ENCODE measurements at regions not wholly inside any gene's neighbourhood (a gene's known extent, or its start where the extent isn't known, plus 50 kb on each side); places are given as distances from the start of the nearest gene placed in this dataset.

DNA sequence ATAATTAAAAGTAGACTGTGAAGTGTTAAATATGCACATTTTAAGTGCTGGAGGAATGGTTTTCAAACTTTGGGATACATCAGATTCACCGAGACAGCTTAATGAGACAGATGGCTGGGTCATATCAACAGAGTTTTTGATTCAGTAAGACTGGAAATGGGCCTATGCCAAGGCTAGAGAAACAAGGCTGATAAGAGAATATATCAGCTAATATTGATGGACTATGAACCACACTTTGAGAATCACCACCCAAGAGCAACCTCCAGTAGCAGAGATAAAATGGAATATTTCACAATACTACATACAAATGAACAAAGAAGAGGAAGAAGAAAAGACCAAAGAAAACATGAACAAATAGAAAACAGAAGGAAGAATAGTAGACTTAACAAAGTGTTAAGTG is 450.2 kb upstream of the KLHL29 start:
- H3K9ac ChIP-seq (ENCODE audit: low read depth in 1 of 2, low read length in 2 of 2) = no peak overlapping the region
- H3K27ac ChIP-seq (ENCODE audit: low read depth in 2 of 2, low read length in 2 of 2) = no peak overlapping the region
- peaks cover 0 to 8% of the 10 kb centered on the region in 2 donors for H3K4me1 ChIP-seq (ENCODE audit: control insufficient read depth in 2 of 2, insufficient read depth in 2 of 2, low read length in 2 of 2)
- H3K36me3 ChIP-seq (ENCODE audit: control insufficient read depth in 2 of 2, insufficient read depth in 2 of 2, low read length in 2 of 2) = no peaks in the 10 kb centered on the region
- no peaks in the 10 kb centered on the region for H3K27me3 ChIP-seq (ENCODE audit: control insufficient read depth in 2 of 2, insufficient read depth in 2 of 2, low read length in 2 of 2)
- no peak overlapping the region for H3K4me3 ChIP-seq (ENCODE audit: low read length in 2 of 2)
- H3K9me3 ChIP-seq (ENCODE audit: control insufficient read depth in 2 of 2, low read length in 2 of 2) = no peaks in the 10 kb centered on the region

DNA sequence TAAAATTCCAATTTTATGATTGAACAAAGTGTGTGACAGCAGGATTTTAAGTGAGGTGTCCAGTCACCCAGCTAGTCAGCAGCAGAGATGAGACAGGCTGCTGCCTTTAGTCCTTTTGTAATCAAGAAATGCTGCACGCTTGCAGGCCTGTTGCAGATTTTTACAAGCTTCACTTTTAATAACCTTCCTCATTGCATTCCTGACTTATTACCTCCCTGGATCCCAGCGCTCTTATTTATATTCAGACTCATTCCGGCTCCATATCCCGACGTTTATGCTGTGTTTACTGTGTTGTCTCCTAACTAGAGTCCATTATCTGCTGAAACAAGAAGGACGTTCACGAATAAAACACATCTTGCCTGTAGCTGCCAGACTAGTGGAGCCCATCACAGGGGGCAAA is 442.5 kb upstream of the KLHL29 start:
- peaks cover 0 to 6% of the 10 kb centered on the region in 2 donors for H3K4me1 ChIP-seq (ENCODE audit: control insufficient read depth in 2 of 2, insufficient read depth in 2 of 2, low read length in 2 of 2)
- H3K9ac ChIP-seq (ENCODE audit: low read depth in 1 of 2, low read length in 2 of 2) = no peak overlapping the region
- no peak overlapping the region for H3K4me3 ChIP-seq (ENCODE audit: low read length in 2 of 2)
- H3K36me3 ChIP-seq (ENCODE audit: control insufficient read depth in 2 of 2, insufficient read depth in 2 of 2, low read length in 2 of 2) = no peaks in the 10 kb centered on the region
- no peaks in the 10 kb centered on the region for H3K27me3 ChIP-seq (ENCODE audit: control insufficient read depth in 2 of 2, insufficient read depth in 2 of 2, low read length in 2 of 2)
- H3K27ac ChIP-seq (ENCODE audit: low read depth in 2 of 2, low read length in 2 of 2) = no peak overlapping the region
- no peaks in the 10 kb centered on the region for H3K9me3 ChIP-seq (ENCODE audit: control insufficient read depth in 2 of 2, low read length in 2 of 2)

DNA sequence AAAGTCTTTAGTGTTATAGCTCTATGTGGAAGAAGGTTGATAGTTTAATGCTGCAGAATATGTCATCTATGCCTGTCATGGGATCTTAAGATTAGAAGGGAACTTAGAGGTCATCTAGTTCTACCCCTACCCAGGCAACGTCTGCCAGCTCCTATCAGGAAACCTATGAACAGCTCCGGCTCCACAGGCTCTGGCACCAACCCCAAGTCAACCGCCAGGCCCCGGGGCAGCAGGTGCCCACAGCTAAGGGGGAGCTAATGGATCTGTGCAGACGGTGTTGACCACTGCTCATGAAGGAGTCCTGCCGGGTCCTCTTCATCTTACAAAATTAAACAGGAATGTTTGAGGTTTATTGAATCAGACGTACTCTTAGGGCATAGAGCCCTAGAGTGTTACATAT is 440.8 kb upstream of the KLHL29 start:
- no peak overlapping the region for H3K4me3 ChIP-seq (ENCODE audit: low read length in 2 of 2)
- H3K9me3 ChIP-seq (ENCODE audit: control insufficient read depth in 2 of 2, low read length in 2 of 2) = no peaks in the 10 kb centered on the region
- H3K9ac ChIP-seq (ENCODE audit: low read depth in 1 of 2, low read length in 2 of 2) = no peak overlapping the region
- no peaks in the 10 kb centered on the region for H3K36me3 ChIP-seq (ENCODE audit: control insufficient read depth in 2 of 2, insufficient read depth in 2 of 2, low read length in 2 of 2)
- H3K4me1 ChIP-seq (ENCODE audit: control insufficient read depth in 2 of 2, insufficient read depth in 2 of 2, low read length in 2 of 2) = peaks cover 0 to 6% of the 10 kb centered on the region in 2 donors
- H3K27me3 ChIP-seq (ENCODE audit: control insufficient read depth in 2 of 2, insufficient read depth in 2 of 2, low read length in 2 of 2) = no peaks in the 10 kb centered on the region
- H3K27ac ChIP-seq (ENCODE audit: low read depth in 2 of 2, low read length in 2 of 2) = no peak overlapping the region

DNA sequence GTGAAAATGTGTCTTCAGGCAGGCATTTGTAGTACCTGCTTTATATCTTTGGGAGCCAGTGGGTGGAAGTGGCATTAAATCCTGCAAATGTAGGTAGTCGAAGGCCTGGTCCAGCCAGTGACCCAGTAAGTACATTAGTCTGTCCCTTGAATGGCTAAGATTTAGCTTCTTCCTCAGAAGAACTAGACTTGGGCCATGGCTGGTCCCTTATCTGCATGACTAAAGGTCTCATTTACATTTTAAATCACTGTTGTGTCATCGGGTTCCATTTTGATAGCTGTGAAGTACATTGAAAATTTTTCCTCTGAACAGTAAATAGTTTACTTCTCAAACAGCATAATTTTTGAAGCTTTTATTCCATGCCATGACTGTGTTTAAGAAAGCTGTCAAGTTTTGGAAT is 438.4 kb upstream of the KLHL29 start:
- Histone ChIP-seq H3K36me3 (ENCODE audit: control insufficient read depth in 2 of 2, insufficient read depth in 2 of 2, low read length in 2 of 2) (no peaks in the 10 kb centered on the region), H3K27me3 (ENCODE audit: control insufficient read depth in 2 of 2, insufficient read depth in 2 of 2, low read length in 2 of 2) (no peaks in the 10 kb centered on the region), H3K9ac (ENCODE audit: low read depth in 1 of 2, low read length in 2 of 2) (no peak overlapping the region), H3K27ac (ENCODE audit: low read depth in 2 of 2, low read length in 2 of 2) (no peak overlapping the region), H3K9me3 (ENCODE audit: control insufficient read depth in 2 of 2, low read length in 2 of 2) (no peaks in the 10 kb centered on the region), H3K4me1 (ENCODE audit: control insufficient read depth in 2 of 2, insufficient read depth in 2 of 2, low read length in 2 of 2) (peaks cover 0 to 6% of the 10 kb centered on the region in 2 donors), H3K4me3 (ENCODE audit: low read length in 2 of 2) (no peak overlapping the region)

DNA sequence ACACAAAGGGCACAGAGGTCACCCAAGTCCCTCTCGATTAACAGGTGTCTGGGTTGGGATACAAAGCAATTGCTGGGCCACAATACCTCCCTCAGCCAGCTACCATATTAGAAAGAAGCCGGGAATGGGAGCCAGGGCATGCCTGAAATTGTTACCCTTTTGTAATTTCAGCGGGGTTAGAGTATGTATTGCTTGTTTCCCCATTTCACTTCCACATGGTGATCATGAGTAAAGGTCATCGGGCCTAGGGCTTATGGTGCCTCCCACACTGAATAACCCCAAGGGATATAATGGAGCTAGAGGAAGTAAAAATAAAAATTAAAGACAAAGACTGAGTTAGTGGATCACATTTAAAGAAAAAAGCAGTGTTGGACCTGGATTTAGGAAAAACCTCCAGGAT is 437.2 kb upstream of the KLHL29 start:
- Histone ChIP-seq H3K27ac (ENCODE audit: low read depth in 2 of 2, low read length in 2 of 2) (no peak overlapping the region), H3K36me3 (ENCODE audit: control insufficient read depth in 2 of 2, insufficient read depth in 2 of 2, low read length in 2 of 2) (no peaks in the 10 kb centered on the region), H3K4me1 (ENCODE audit: control insufficient read depth in 2 of 2, insufficient read depth in 2 of 2, low read length in 2 of 2) (no peaks in the 10 kb centered on the region), H3K9me3 (ENCODE audit: control insufficient read depth in 2 of 2, low read length in 2 of 2) (no peaks in the 10 kb centered on the region), H3K27me3 (ENCODE audit: control insufficient read depth in 2 of 2, insufficient read depth in 2 of 2, low read length in 2 of 2) (no peaks in the 10 kb centered on the region), H3K9ac (ENCODE audit: low read depth in 1 of 2, low read length in 2 of 2) (no peak overlapping the region), H3K4me3 (ENCODE audit: low read length in 2 of 2) (no peak overlapping the region)

DNA sequence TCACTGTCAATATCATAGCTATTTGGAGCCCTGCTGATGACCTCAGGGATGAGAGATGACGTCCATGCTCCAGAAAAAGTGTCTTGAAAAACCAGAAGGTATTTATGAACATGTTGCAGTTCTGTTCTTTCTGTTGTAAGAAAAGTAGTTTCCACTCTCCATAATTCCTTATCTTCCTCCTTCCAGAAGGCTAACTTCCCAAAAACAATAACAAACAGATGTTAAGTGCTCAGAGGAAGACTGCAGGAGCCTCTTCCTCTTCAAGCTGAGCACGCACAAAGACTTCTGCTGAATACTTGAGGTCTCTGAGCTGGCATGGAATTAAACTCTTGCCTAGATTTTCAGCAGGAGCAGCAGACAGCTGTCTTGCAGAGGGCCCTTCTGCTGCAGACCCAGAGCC is 434.5 kb upstream of the KLHL29 start:
- Histone ChIP-seq H3K9me3 (ENCODE audit: control insufficient read depth in 2 of 2, low read length in 2 of 2) (no peaks in the 10 kb centered on the region), H3K27ac (ENCODE audit: low read depth in 2 of 2, low read length in 2 of 2) (no peak overlapping the region), H3K36me3 (ENCODE audit: control insufficient read depth in 2 of 2, insufficient read depth in 2 of 2, low read length in 2 of 2) (no peaks in the 10 kb centered on the region), H3K4me3 (ENCODE audit: low read length in 2 of 2) (no peak overlapping the region), H3K27me3 (ENCODE audit: control insufficient read depth in 2 of 2, insufficient read depth in 2 of 2, low read length in 2 of 2) (no peaks in the 10 kb centered on the region), H3K4me1 (ENCODE audit: control insufficient read depth in 2 of 2, insufficient read depth in 2 of 2, low read length in 2 of 2) (no peaks in the 10 kb centered on the region), H3K9ac (ENCODE audit: low read depth in 1 of 2, low read length in 2 of 2) (no peak overlapping the region)

DNA sequence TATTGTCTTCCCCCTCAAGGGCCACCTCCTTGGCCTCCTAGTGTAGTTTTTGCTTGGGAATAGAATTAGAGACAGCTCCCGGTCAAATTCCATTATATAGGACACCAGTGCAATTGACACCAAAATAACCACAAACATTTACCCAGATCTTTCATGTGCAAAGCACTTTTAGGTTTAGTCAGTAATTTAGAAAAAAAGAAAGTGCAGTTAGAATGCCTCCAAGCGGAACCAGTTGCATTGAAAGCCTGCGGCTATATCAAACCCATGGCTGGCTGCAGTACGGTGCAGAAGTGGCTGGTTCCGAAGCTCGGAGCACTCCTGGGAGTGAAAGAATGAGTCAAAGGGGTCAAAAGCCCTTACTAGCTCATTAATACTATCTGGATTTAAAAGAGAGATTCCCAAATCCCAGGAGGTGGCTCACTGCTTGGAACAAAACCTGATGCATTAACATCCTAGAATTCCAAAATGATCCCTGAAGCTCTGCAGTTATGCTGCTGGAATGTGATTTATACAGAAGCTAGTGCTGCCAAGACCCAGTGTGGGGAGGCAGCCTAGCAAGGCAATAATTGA is 432.2 kb upstream of the KLHL29 start:
- H3K36me3 ChIP-seq (ENCODE audit: control insufficient read depth in 2 of 2, insufficient read depth in 2 of 2, low read length in 2 of 2) = no peaks in the 10 kb centered on the region
- H3K4me1 ChIP-seq (ENCODE audit: control insufficient read depth in 2 of 2, insufficient read depth in 2 of 2, low read length in 2 of 2) = no peaks in the 10 kb centered on the region
- no peak overlapping the region for H3K4me3 ChIP-seq (ENCODE audit: low read length in 2 of 2)
- no peaks in the 10 kb centered on the region for H3K9me3 ChIP-seq (ENCODE audit: control insufficient read depth in 2 of 2, low read length in 2 of 2)
- H3K27ac ChIP-seq (ENCODE audit: low read depth in 2 of 2, low read length in 2 of 2) = no peak overlapping the region
- no peak overlapping the region for H3K9ac ChIP-seq (ENCODE audit: low read depth in 1 of 2, low read length in 2 of 2)
- H3K27me3 ChIP-seq (ENCODE audit: control insufficient read depth in 2 of 2, insufficient read depth in 2 of 2, low read length in 2 of 2) = no peaks in the 10 kb centered on the region

DNA sequence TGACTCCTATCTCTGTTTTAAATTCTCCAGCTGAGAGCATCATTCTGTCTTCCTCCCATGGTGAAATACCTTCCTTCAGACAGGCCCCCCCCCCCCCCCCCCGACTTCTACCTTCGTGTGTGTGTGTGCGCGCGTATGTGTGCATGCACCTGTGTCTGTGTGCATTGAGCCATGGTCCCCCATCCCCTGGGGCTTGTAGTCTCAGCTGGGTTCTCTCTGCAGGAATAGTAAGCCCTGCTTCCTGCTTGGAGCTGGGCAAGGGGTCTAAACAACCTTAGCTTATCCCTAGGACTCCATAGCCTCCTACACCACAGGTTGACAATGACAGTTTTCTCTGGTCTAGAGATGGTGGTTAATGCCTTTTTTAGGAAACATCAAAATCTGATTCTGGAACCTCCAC is 427.5 kb upstream of the KLHL29 start:
- no peaks in the 10 kb centered on the region for H3K36me3 ChIP-seq (ENCODE audit: control insufficient read depth in 2 of 2, insufficient read depth in 2 of 2, low read length in 2 of 2)
- no peaks in the 10 kb centered on the region for H3K4me1 ChIP-seq (ENCODE audit: control insufficient read depth in 2 of 2, insufficient read depth in 2 of 2, low read length in 2 of 2)
- H3K4me3 ChIP-seq (ENCODE audit: low read length in 2 of 2) = no peak overlapping the region
- no peaks in the 10 kb centered on the region for H3K9me3 ChIP-seq (ENCODE audit: control insufficient read depth in 2 of 2, low read length in 2 of 2)
- H3K9ac ChIP-seq (ENCODE audit: low read depth in 1 of 2, low read length in 2 of 2) = no peak overlapping the region
- no peak overlapping the region for H3K27ac ChIP-seq (ENCODE audit: low read depth in 2 of 2, low read length in 2 of 2)
- H3K27me3 ChIP-seq (ENCODE audit: control insufficient read depth in 2 of 2, insufficient read depth in 2 of 2, low read length in 2 of 2) = no peaks in the 10 kb centered on the region

DNA sequence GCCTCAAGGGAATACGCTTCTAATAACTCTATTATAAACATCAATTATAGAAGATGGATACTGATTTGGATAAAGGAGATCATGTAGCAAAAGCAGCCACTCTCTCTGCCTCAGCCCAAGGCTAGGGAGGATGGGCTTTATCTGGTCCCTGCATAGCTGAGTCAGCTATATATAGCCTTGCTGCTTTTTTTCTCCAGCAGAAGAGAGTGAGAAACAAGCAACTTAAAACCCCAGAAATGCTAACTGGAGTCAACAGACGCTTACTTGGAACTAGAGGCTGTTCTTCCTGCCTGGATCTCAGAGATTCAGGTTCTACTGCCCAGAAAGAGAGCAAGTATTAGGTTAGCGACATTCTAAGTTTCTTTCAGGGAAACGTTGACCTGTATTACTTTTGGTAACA is 426.7 kb upstream of the KLHL29 start:
- no peak overlapping the region for H3K4me3 ChIP-seq (ENCODE audit: low read length in 2 of 2)
- no peak overlapping the region for H3K9ac ChIP-seq (ENCODE audit: low read depth in 1 of 2, low read length in 2 of 2)
- H3K4me1 ChIP-seq (ENCODE audit: control insufficient read depth in 2 of 2, insufficient read depth in 2 of 2, low read length in 2 of 2) = no peaks in the 10 kb centered on the region
- H3K9me3 ChIP-seq (ENCODE audit: control insufficient read depth in 2 of 2, low read length in 2 of 2) = no peaks in the 10 kb centered on the region
- H3K27ac ChIP-seq (ENCODE audit: low read depth in 2 of 2, low read length in 2 of 2) = no peak overlapping the region
- H3K27me3 ChIP-seq (ENCODE audit: control insufficient read depth in 2 of 2, insufficient read depth in 2 of 2, low read length in 2 of 2) = no peaks in the 10 kb centered on the region
- no peaks in the 10 kb centered on the region for H3K36me3 ChIP-seq (ENCODE audit: control insufficient read depth in 2 of 2, insufficient read depth in 2 of 2, low read length in 2 of 2)

DNA sequence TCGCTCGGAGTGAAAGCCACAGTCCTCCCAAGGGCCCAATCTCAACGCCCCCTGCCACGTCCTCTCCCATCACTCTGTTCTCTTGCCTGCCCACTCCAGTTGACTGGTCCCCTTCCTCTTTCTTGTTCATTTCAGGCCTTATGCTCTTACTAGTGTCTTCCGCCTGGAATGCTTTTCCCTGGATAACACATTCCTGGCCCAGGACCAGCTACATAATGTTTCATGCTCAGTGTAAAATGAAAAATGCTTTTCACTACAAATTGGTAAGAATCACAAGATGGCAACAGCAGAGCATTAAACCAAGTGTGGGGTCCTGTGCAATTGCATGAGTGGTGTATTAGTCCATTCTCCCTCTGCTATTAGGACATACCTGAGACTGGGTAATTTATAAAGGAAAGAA is 417.2 kb upstream of the KLHL29 start:
- no peak overlapping the region for H3K9ac ChIP-seq (ENCODE audit: low read depth in 1 of 2, low read length in 2 of 2)
- no peaks in the 10 kb centered on the region for H3K4me1 ChIP-seq (ENCODE audit: control insufficient read depth in 2 of 2, insufficient read depth in 2 of 2, low read length in 2 of 2)
- H3K27ac ChIP-seq (ENCODE audit: low read depth in 2 of 2, low read length in 2 of 2) = no peak overlapping the region
- no peaks in the 10 kb centered on the region for H3K27me3 ChIP-seq (ENCODE audit: control insufficient read depth in 2 of 2, insufficient read depth in 2 of 2, low read length in 2 of 2)
- H3K9me3 ChIP-seq (ENCODE audit: control insufficient read depth in 2 of 2, low read length in 2 of 2) = no peaks in the 10 kb centered on the region
- no peaks in the 10 kb centered on the region for H3K36me3 ChIP-seq (ENCODE audit: control insufficient read depth in 2 of 2, insufficient read depth in 2 of 2, low read length in 2 of 2)
- no peak overlapping the region for H3K4me3 ChIP-seq (ENCODE audit: low read length in 2 of 2)

All from mucosa of rectum (tissue), 2 donors.